GM18519 (cell line): ENCODE measurements at regions not wholly inside any gene's neighbourhood (a gene's known extent, or its start where the extent isn't known, plus 50 kb on each side); places are given as distances from the start of the nearest gene placed in this dataset.
"Not testable (repeated sequence)": the region's sequence is repeated elsewhere in the genome, so short reads cannot be mapped to it uniquely, and the experiment has no call there.

Experiments
- ATAC-seq: cut with Tn5 transposase; IDR thresholded peaks from one replicate; pipeline ENCODE4 v1.9.1; 2021; ENCODE audit warnings: mild to moderate bottlenecking, moderate library complexity; ENCODE audit not compliant: unreplicated experiment, low FRiP score

DNA sequence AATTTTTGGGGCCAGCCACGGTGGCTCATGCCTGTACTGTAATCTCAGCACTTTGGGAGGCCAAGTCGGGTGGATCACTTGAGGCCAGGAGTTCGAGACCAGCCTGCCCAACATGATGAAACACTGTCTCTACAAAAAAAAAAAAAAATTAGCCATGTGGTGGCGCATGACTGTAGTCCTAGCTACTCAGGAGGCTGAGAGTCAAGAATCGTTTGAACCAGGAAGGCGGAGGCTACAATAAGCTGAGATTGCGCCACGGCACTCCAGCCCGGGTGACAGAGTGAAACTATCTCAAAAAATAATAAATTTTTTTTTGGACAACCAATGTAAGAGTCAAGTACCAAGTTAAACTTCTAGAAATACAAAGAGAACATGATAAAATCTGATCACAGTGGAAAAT, 164.6 kb downstream of the AVL9 start:
- no peak for ATAC-seq

GRCh38 chr7:32658467-32658869, 163.2 kb downstream of the AVL9 start:
- ATAC-seq, result no peak

- ATAC-seq, result no peak
These were observed 162.7 kb downstream of the AVL9 start for GRCh38 chr7:32658034-32658433.

DNA sequence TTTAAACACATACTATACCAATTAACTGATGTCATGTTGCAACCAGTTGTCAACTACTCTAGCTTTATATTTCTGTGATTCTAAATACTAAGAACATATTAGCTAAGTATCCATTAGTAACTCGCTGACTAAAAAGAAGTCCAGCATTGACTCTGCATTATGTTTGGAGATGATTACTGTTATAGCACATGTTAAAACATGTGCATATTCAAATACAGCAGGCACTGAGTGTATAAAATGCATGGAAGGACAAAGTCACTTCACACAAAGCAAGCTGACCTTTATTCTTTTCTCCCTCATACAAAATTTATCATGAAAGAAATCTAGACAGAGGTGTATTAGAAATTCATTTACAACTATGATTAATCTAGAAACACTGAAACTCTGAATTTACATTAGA, 159.3 kb downstream of the AVL9 start:
- not testable (repeated sequence) for ATAC-seq

DNA sequence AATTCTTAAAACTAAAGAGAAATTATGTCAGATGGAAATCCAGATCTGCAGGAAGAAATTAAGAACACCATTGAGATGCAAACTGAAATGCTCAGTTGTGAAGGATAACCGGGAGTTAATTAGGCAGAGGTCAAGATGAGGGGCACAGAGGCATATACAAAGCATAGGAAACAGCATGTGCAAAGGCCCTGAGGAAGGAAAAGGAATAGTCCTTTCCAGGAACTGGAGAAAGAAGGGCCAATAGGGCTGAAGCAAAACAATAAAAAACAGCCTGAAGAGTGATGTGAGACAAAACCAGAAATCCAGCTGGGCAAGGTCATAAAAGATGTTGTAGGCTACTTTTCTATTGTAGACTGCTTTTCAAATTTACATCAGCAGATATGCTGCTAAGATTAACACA, 155.1 kb downstream of the AVL9 start:
- not testable (repeated sequence) for ATAC-seq

DNA sequence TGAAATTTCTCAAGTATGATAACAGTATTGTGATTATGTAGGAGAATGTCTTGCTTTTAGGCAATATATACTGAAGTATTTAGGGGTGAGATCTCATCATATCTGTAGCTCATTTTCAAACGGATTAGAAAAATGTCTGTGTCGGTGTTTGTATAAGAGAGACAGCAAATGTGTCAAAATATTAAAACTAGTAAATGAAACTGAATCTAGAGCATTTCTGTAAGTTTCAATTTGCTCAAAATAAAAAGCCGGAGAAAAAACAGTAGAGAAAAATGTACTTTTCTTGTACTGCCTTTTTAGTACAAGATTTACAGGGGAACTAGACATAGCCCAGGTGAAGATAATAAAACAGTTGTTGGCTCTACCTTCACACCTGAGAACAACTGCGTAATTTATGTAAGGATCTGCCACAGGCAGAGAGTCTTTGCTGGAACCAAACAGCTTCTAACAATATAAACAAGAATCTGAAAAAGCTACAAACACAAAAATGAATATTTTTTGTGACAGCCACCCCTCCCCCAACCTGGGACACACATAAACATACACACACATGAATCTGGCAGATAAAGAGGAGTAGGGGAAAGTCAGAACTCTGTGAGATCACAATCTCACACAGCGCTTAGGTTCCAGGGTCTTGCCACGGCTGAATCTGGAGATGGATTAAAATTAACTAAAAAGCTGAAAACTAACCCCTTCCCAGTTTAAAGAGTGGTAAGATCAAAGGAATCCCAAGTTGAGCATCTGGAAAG, 153.3 kb downstream of the AVL9 start:
- no peak for ATAC-seq

DNA sequence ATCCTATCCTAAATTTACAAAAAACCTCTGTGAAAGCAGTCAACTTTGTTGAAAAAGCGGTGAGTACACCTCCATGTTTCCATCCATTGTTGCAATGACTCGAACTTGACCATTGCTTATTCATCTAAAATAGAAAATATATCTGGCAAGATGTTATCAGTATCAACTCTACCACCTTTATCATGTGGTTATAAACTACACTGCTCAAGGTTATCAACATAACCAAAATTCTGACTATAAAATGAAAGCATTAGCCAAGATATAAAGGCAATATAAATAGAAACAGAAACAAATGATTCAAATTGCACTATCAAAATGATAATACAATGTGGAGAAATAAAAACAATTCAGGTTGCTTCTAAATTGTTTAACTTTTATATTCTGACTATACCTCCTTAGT, 150.0 kb downstream of the AVL9 start:
- ATAC-seq, result not testable (repeated sequence)

- no peak for ATAC-seq
These were observed 147.9 kb downstream of the AVL9 start for GRCh38 chr7:32643194-32643593.

DNA sequence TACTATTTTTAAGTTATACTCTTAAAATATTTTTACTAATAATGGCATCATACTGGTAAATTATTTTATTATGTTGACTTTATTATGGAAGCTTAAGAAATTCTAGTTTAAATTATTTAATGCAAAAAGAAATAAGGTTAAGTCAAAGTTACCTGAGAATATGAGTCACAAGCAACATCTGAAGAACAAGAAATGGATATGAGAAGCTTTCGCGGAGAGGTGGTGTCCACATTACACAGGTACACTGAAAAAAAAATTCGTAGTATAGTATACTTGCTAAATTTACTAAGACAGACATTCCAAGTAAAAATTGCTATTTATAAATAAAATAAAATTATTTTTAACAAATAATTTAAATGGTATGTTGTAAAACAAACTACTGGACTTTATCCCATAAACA, 143.8 kb downstream of the AVL9 start:
- peak; percentile 20 for ATAC-seq

DNA sequence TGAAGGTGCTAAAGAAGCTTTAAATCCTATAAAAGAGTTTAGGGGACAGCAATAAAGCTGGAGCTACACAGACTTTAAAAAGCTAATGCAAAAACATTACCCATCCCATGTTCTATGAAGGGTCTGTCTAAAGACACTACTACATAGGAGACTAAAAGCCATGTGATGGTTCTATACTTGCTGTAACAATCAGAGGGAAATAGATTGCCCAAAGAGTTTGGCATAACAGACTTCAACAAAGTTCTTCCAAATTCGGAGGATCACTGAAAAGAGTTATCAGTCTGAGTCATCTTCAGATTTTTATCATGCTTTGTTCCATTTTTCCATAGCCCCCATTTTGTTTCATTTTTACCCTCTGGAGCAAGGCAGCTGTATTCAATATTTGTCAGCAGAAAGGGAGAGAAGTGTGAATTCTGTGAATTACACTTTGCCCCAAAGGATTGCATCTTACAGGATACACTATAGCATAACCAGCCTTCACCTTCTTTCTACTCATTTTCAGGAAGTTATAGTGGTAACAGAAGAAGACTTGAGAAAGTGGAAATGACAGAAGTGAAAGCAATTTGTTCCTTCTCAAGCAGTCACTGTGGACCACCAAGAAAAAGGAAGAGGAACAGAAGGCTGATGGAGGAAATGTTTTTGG, 143.3 kb downstream of the AVL9 start:
- peak; percentile 95 for ATAC-seq
